ENCODE measurements at regions not wholly inside any gene's neighbourhood (a gene's known extent, or its start where the extent isn't known, plus 50 kb on each side); places are given as distances from the start of the nearest gene placed in this dataset.

DNA sequence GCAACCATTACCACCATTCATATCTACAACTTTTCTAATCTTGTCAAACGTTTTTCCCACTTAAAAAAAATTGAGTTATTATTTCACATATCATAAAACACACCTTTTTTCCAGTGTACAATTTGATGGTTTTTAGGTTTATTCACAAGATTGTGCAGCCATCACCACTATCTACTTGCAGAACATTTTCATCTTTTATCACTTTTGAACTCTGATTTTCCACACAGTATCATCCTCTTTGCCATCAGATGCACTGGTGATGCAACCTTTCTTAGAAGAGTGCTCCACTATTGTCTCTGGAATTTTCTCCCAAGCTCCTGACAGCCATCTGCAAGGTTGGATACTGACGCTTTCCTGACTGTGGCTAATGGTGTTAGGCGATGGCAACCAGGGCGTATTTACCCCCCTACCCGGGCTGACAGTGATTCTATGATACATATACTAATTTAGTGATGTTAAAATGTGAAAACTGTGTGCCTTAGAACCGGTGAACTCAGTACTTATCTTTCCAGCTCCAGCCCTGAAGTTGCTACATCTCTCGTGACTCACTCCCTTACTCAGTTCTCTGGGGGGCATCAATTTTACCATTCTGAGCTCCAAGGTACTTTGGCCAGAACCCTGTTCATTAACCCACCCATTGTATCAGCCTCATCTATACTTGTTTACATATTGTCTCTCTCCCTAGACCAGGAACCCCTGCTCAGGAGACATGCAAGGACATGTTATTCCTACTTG, 105.4 kb upstream of the SPRED2 start:
- no peak overlapping the region for H3K4me3 ChIP-seq
- H3K4me1 ChIP-seq = no peaks in the 10 kb centered on the region
- H3K9me3 ChIP-seq = no peaks in the 10 kb centered on the region
- no peak for DNase-seq (ENCODE audit: low spot score in 2 of 2)
- H3K36me3 ChIP-seq (replicated peaks) = no peaks in the 10 kb centered on the region
- in situ Hi-C loops (cut with MboI; ENCODE audit: low sequenced_read_pairs) = no loop called here
- no peaks in the 10 kb centered on the region for H3K27me3 ChIP-seq (ENCODE audit: low read depth)

DNA sequence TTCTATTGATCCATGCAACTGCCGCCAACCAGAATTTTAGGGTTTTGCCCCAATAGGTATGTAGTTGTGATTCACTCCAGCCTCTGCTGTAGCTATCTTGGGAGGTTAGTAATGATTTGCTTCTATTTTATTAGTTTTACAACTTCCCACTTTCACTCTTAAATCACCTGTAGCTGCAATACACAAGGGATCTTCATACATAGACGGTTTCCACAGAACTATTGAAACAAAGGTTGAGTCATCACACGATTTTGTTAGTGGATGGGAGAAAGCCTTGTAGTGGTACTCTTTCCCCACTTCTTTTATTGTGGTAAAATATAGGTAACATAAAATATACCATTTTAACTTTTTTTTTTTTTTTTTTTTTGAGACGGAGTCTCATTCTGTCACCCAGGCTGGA, 104.2 kb upstream of the SPRED2 start:
- Histone ChIP-seq H3K4me3 (no peak overlapping the region), H3K27me3 (ENCODE audit: low read depth) (no peaks in the 10 kb centered on the region), H3K36me3 (replicated peaks) (no peaks in the 10 kb centered on the region), H3K9me3 (no peaks in the 10 kb centered on the region), H3K4me1 (no peaks in the 10 kb centered on the region)
- in situ Hi-C loops (cut with MboI; ENCODE audit: low sequenced_read_pairs) = no loop called here
- DNase-seq (ENCODE audit: low spot score in 2 of 2) = no peak

DNA sequence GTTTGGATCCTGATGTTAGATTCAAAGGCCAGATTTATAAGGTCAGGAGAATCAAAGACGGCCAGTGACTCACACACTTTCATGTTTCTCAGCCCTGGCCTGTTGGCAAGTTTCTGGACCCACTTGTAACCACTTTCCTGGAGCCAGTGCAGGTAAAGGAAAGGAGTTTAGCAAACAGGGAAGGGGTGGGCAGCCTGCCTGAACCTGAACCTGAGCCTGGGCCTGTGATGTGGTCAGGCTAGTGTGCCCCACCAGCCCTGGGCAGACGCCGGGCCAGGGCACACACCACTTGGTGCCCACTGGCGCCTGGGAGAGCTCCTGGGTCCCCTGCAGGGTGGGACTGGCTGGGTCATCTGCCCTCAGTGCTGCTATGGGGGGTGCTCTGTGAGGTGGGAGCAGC, 100.5 kb upstream of the SPRED2 start:
- Histone ChIP-seq H3K4me3 (no peak overlapping the region), H3K36me3 (replicated peaks) (no peaks in the 10 kb centered on the region), H3K9me3 (no peaks in the 10 kb centered on the region), H3K4me1 (no peaks in the 10 kb centered on the region), H3K27me3 (ENCODE audit: low read depth) (no peaks in the 10 kb centered on the region)
- in situ Hi-C loops (cut with MboI; ENCODE audit: low sequenced_read_pairs) = no loop called here
- no peak for DNase-seq (ENCODE audit: low spot score in 2 of 2)

DNA sequence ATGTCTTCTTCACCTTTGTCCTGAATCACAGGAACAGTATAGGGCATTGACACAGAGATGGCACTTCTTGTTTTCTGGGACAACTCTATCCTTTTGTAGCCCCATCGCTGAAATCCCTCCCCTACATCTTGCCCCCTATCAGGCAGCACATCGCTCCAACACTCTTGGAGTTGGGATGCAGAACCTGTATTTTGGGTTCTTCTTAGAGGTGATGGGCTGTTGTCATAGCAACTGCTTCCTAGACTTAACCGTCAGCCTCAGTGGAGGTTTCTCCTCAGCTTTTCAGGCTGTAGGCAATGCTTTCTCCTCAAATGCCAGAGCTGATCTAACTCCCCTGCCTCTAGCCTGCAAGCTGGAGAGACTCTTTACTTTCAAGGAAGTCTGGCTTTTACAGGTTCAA, 99.9 kb upstream of the SPRED2 start:
- no peaks in the 10 kb centered on the region for H3K27me3 ChIP-seq (ENCODE audit: low read depth)
- in situ Hi-C loops (cut with MboI; ENCODE audit: low sequenced_read_pairs) = no loop called here
- no peak overlapping the region for H3K4me3 ChIP-seq

DNA sequence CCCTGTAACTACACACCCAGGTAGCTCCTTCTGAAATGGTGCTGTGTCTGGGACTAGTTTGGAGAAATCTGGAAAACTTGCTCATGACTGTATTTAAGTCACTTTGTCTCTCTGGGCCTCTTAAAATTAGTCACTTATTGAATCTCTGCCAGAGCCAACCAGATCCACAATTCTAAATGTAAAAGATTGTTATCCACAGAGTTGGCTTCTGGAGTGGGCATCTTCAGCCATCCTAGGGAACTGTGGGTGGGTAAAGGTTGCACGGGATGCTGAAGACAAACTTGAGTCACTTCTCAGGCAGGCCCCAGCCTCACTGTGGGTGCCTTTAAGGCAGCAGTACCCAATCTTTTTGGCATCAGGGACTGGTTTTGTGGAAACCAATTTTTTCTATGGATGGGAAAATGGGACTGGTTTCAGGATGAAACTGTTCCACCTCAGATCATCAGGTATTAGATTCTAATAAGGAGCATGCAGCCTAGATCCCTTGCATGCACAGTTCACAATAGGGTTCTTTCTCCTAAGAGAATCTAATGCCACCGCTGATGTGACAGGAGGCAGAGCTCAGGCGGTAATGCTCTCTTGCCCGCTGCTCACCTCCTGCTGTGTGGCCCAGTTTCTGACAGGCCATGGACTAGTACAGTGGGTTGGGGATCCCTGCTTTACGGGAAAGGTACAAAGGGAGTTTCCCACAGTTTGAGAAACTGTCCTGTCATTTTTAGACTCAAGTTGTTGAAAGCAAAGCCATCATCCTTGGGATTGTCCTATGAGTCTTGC, 98.3 kb upstream of the SPRED2 start:
- no peak overlapping the region for H3K4me3 ChIP-seq
- in situ Hi-C loops (cut with MboI; ENCODE audit: low sequenced_read_pairs) = no loop called here
- H3K27me3 ChIP-seq (ENCODE audit: low read depth) = no peaks in the 10 kb centered on the region
- H3K36me3 ChIP-seq (replicated peaks) = no peaks in the 10 kb centered on the region
- DNase-seq (ENCODE audit: low spot score in 2 of 2) = no peak
- no peaks in the 10 kb centered on the region for H3K9me3 ChIP-seq
- no peaks in the 10 kb centered on the region for H3K4me1 ChIP-seq

More for the DNA sequence above, 99.9 kb upstream of the SPRED2 start:
- H3K36me3 ChIP-seq (replicated peaks) = no peaks in the 10 kb centered on the region
- no peak for DNase-seq (ENCODE audit: low spot score in 2 of 2)
- no peaks in the 10 kb centered on the region for H3K9me3 ChIP-seq
- no peaks in the 10 kb centered on the region for H3K4me1 ChIP-seq

DNA sequence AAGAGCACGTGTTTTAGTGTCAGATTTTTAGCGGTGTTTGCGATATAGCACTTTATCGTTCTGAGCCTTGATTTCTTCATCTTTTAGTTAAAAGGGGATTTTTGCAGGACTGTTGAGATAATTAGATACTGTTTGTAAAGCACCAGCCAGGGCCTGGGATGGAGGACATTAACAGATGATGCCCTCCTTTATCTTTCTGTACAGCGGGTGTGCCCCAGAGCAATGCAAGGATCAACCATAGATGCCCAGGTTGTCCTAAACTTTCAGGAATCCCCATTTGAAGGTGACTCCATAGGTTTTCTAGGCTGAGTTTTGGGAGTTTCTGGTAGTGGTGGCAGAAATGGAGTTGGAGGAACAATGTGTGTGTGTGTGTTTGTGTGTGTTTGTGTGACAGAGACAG, 97.0 kb upstream of the SPRED2 start:
- DNase-seq (ENCODE audit: low spot score in 2 of 2) = no peak

DNA sequence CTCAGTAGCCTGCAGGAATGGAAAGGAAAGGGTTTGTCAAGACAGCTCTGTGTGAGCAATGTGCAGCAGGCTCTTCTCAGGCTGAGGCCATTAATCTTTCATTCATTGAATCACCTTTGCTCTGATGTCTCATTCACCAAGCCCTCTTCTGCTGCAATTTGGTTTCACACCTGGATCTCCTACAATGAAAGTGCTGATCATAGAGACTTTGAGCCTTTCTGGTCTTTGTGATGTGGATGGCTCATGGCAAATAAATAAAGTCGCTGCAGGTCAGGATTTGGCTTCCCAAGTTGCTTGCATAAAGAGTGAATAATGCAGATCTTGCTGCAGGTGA, 95.8 kb upstream of the SPRED2 start:
- in situ Hi-C loops (cut with MboI; ENCODE audit: low sequenced_read_pairs) = no loop called here
- no peaks in the 10 kb centered on the region for H3K27me3 ChIP-seq (ENCODE audit: low read depth)
- H3K36me3 ChIP-seq (replicated peaks) = no peaks in the 10 kb centered on the region
- H3K4me1 ChIP-seq = no peaks in the 10 kb centered on the region
- no peak overlapping the region for H3K4me3 ChIP-seq
- no peaks in the 10 kb centered on the region for H3K9me3 ChIP-seq
- DNase-seq (ENCODE audit: low spot score in 2 of 2) = no peak

More for the DNA sequence above, 97.0 kb upstream of the SPRED2 start:
- H3K4me3 ChIP-seq = no peak overlapping the region
- no peaks in the 10 kb centered on the region for H3K4me1 ChIP-seq
- no peaks in the 10 kb centered on the region for H3K36me3 ChIP-seq (replicated peaks)
- H3K27me3 ChIP-seq (ENCODE audit: low read depth) = no peaks in the 10 kb centered on the region
- in situ Hi-C loops (cut with MboI; ENCODE audit: low sequenced_read_pairs) = no loop called here
- no peaks in the 10 kb centered on the region for H3K9me3 ChIP-seq

DNA sequence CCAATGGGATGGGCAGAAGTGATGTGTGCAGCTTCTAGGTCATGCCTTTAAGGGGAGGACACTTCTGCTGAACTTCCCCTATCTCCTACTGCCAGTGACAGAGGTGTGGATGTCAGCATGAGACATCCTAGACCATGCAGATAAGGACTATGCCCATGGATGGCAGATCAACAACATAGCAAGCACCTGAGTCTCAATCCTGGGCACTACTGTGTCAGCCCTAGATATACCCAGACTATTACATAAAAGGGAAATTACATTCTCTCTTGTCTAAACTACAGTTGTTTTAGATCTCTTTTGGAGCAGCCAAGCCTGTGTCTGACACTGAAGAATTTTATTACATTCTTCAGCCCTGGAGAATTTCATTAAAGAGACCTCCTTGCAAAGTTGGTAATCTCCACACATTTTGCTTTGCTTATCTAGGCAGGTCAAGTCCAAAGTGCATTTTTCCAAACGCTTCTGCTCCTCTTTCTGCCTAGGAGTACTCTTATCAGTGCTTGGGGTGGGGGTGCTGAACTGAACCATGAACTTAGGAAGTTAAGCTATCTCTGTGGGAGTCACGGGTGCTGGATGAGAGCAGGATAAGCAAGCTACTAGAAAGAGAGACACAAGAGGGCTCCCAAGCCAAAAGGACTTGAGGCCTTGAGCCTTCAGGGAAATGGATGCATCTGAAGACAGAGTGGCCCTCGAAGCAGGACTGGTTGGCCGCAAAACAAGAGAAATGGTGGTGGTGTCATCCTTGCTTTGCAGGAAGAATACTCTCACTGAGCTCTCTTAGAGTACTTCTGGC, 95.2 kb upstream of the SPRED2 start:
- Histone ChIP-seq H3K36me3 (replicated peaks) (no peaks in the 10 kb centered on the region), H3K4me3 (no peak overlapping the region), H3K27me3 (ENCODE audit: low read depth) (no peaks in the 10 kb centered on the region), H3K9me3 (no peaks in the 10 kb centered on the region), H3K4me1 (no peaks in the 10 kb centered on the region)
- no peak for DNase-seq (ENCODE audit: low spot score in 2 of 2)
- in situ Hi-C loops (cut with MboI; ENCODE audit: low sequenced_read_pairs) = no loop called here

DNA sequence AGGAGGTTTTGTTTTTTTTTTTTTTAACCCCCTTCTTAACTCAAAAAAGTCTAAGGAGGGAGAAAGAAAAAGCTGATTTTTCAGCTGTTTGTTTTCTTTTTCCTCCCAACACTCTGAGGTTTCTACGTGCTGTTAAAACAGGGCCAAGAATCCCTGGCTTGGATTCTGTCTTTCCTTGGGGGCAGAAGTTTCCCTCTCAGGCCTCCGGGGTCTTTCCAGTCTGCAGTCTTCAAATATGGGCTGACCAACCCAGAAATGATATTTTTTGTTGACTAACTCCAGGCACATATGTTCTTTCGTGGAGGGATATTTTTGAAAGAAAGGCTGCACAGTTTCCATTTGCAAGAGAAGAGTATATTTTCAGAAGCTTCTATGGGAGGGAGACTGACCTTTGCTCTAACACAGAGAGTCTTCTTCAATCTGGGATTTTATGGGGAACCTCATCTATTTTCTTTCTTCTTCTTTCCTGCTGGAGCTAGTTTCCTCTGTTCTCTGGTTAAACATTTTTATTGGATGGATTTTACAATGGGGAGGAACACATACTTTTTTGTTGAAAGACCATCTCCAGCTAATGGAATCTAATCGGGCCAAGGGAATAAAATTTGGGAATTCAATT, 93.3 kb upstream of the SPRED2 start:
- H3K9me3 ChIP-seq = no peaks in the 10 kb centered on the region
- H3K27me3 ChIP-seq (ENCODE audit: low read depth) = no peaks in the 10 kb centered on the region
- no peaks in the 10 kb centered on the region for H3K36me3 ChIP-seq (replicated peaks)
- no peak for DNase-seq (ENCODE audit: low spot score in 2 of 2)
- in situ Hi-C loops (cut with MboI; ENCODE audit: low sequenced_read_pairs) = no loop called here
- no peaks in the 10 kb centered on the region for H3K4me1 ChIP-seq
- H3K4me3 ChIP-seq = no peak overlapping the region

DNA sequence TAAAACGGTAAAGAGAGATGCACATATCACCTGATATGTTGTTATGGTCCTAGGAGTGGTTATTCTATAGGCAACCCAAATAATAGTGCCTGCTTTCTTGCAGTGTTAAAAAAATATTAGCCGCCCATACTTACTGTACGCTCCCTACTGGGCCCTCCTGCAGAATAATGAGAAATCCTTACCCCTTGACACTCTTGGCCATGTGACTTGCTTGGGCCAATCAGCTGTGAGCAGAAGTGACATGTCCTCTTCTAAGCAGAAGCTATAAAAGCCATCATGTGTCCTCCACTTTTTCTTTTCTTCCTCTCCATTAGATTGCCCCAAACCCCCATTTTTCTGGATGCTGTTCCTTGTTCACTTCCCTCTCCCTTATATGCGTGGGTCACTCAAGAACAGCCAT, 90.5 kb upstream of the SPRED2 start:
- Histone ChIP-seq H3K9me3 (no peaks in the 10 kb centered on the region), H3K4me3 (no peak overlapping the region), H3K27me3 (ENCODE audit: low read depth) (no peaks in the 10 kb centered on the region), H3K36me3 (replicated peaks) (no peaks in the 10 kb centered on the region), H3K4me1 (no peaks in the 10 kb centered on the region)
- DNase-seq (ENCODE audit: low spot score in 2 of 2) = no peak
- in situ Hi-C loops (cut with MboI; ENCODE audit: low sequenced_read_pairs) = no loop called here

DNA sequence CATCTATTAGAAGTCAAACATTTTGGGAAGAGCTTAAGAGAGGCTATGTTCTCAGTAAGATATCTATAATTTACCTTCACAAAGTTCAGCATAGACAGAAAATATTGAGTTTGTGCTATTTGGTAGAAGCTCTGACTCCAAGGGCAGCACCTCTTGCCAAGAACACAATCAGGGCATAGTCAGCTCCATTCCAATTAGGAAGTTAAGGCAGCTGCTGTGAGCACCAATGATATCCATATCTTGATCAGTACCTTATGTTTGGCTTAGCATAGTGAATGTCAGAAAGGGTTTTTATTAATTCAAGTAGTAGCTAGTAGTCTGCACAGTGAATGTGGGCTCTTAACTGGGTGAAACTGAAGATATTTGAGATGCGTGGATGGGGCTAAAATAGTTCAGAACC, 86.4 kb upstream of the SPRED2 start:
- in situ Hi-C loops (cut with MboI; ENCODE audit: low sequenced_read_pairs) = no loop called here
- no peak overlapping the region for H3K4me3 ChIP-seq
- no peak for DNase-seq (ENCODE audit: low spot score in 2 of 2)
- no peaks in the 10 kb centered on the region for H3K4me1 ChIP-seq
- no peaks in the 10 kb centered on the region for H3K36me3 ChIP-seq (replicated peaks)
- H3K9me3 ChIP-seq = no peaks in the 10 kb centered on the region
- peaks cover 3% of the 10 kb centered on the region for H3K27me3 ChIP-seq (ENCODE audit: low read depth)

DNA sequence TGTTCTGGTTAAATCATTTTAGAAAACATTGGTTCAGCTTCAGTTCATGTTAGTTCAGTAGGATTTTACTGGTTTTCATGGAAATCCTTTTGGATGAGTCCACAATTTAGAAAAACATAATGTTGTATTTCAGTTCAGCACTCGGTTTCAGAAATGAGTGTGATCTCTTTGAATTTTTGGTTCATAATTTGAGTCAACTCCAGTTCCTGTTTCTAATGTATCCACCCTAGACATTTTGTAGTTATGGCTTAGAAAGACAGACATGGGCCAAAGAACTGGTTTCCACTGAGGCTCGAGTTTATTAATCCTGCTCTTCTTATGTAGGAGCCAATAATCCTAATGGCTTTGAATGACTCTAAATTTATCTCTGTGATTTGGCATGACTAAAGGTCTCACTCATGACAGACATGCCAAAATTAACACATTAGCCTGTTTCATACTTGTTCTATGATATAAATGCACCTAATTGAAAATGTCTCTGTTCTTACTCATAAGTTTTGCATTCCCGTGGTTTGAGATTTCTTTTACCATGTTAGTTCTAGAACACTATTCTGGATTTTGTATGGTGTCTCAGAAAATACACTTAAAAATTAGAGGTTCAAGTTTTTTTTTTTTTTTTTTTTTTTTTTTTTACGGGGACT, 82.3 kb upstream of the SPRED2 start:
- in situ Hi-C loops (cut with MboI; ENCODE audit: low sequenced_read_pairs) = no loop called here
- H3K27me3 ChIP-seq (ENCODE audit: low read depth) = peaks cover 3% of the 10 kb centered on the region
- no peaks in the 10 kb centered on the region for H3K9me3 ChIP-seq
- no peaks in the 10 kb centered on the region for H3K4me1 ChIP-seq
- no peak for DNase-seq (ENCODE audit: low spot score in 2 of 2)
- H3K4me3 ChIP-seq = no peak overlapping the region
- H3K36me3 ChIP-seq (replicated peaks) = no peaks in the 10 kb centered on the region

DNA sequence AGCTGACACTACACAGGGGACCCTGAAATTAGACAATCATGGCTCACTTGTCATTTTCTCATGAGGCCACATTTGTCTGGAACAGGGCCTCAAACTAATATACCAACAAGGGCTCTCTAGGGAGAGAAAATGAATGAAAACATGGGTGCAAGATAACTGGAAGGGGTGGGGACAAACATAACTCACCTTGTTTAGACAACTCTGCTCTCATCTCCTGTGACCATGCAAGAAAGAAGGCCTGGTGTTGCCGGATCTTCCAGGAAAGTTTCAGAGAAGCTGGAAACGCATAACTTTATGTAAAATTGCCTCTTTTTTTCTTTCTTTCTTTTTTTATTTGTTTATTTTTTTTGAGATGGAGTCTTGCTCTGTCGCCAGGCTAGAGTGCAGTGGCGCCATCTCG, 80.4 kb upstream of the SPRED2 start:
- Histone ChIP-seq H3K4me1 (no peaks in the 10 kb centered on the region), H3K27me3 (ENCODE audit: low read depth) (peaks cover 3% of the 10 kb centered on the region), H3K4me3 (no peak overlapping the region), H3K9me3 (no peaks in the 10 kb centered on the region), H3K36me3 (replicated peaks) (no peaks in the 10 kb centered on the region)
- in situ Hi-C loops (cut with MboI; ENCODE audit: low sequenced_read_pairs) = no loop called here
- no peak for DNase-seq (ENCODE audit: low spot score in 2 of 2)
